HFFc6 (cell line): ENCODE measurements at regions not wholly inside any gene's neighbourhood (a gene's known extent, or its start where the extent isn't known, plus 50 kb on each side); places are given as distances from the start of the nearest gene placed in this dataset.

ENCODE experiments used
- DNase-seq: peaks from one replicate; pipeline ENCODE4 v3.0.0-alpha.2; 2018
- H3K27ac Mint-ChIP-seq: 2 replicates; pipeline ENCODE4 v1.8.0; 2020; ENCODE audit warnings: mild to moderate bottlenecking, mixed read lengths
- H3K27me3 Mint-ChIP-seq: 2 replicates; pipeline ENCODE4 v1.8.0; 2021; ENCODE audit warnings: mild to moderate bottlenecking, moderate library complexity, mixed read lengths; ENCODE audit not compliant: insufficient read depth
- H3K36me3 Mint-ChIP-seq: 2 replicates; pipeline ENCODE4 v1.8.0; 2021; ENCODE audit warnings: low read depth, mixed read lengths
- H3K4me1 Mint-ChIP-seq: 2 replicates; pipeline ENCODE4 v1.8.0; 2020; ENCODE audit warnings: low read depth, mixed read lengths
- H3K4me3 Mint-ChIP-seq: 2 replicates; pipeline ENCODE4 v1.8.0; 2020; ENCODE audit warnings: mild to moderate bottlenecking, moderate library complexity, mixed read lengths
- H3K9me3 Mint-ChIP-seq: 2 replicates; pipeline ENCODE4 v1.8.0; 2020; ENCODE audit warnings: mild to moderate bottlenecking, mixed read lengths
- CTCF ChIP-seq: fragments of 200-600 bp; sonication (generic); IDR thresholded peaks from 2 replicates; pipeline ENCODE4 v1.5.0; 2021; ENCODE audit warnings: antibody characterized with exemption, mild to moderate bottlenecking

GRCh38 chr21:38897532-38898421 is 92.0 kb downstream of the ETS2 start:
- Mint-ChIP-seq H3K27ac (no peak overlapping the region), H3K4me1 (no peaks in the 10 kb centered on the region), H3K4me3 (no peak overlapping the region), H3K9me3 (no peaks in the 10 kb centered on the region), H3K36me3 (no peaks in the 10 kb centered on the region), H3K27me3 (peaks cover 7% of the 10 kb centered on the region)
- DNase-seq = no peak
- TF ChIP-seq CTCF = no peak

- TF ChIP-seq CTCF = no peak
- Mint-ChIP-seq H3K27me3 (peaks cover 8% of the 10 kb centered on the region), H3K36me3 (no peaks in the 10 kb centered on the region), H3K4me1 (no peaks in the 10 kb centered on the region), H3K9me3 (no peaks in the 10 kb centered on the region), H3K4me3 (no peak overlapping the region), H3K27ac (no peak overlapping the region)
- DNase-seq = no peak
Observed at GRCh38 chr21:38894899-38895298, 89.2 kb downstream of the ETS2 start.

GRCh38 chr21:38888991-38889561 is 83.3 kb downstream of the ETS2 start:
- Mint-ChIP-seq H3K4me3 (no peak overlapping the region), H3K9me3 (peaks cover 13% of the 10 kb centered on the region), H3K27ac (no peak overlapping the region), H3K36me3 (peaks cover 13% of the 10 kb centered on the region), H3K27me3 (peaks cover 18% of the 10 kb centered on the region), H3K4me1 (no peaks in the 10 kb centered on the region)
- TF ChIP-seq CTCF = no peak
- DNase-seq = no peak

DNA sequence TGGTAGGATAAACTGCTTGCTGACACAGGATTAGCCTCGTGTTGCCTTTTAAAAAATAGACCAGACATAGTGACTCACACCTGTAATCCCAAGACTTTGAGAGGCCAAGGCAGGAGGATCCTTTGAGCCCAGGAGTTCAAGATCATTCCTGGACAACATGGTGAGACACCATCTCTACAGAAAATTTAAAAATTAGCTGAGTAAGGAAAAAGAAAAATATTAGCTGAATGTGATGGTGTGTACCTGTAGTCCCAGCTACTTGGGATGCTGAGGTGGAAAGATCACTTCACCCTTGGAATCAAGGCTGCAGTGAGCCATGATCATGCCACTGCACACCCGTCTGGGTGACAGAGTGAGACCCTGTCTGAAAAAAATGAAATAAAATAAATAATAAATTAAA is 82.0 kb downstream of the ETS2 start:
- H3K9me3 Mint-ChIP-seq = peaks cover 25% of the 10 kb centered on the region
- TF ChIP-seq CTCF = no peak
- no peak overlapping the region for H3K27ac Mint-ChIP-seq
- DNase-seq = no peak
- peaks cover 23% of the 10 kb centered on the region for H3K36me3 Mint-ChIP-seq
- H3K4me1 Mint-ChIP-seq = no peaks in the 10 kb centered on the region
- peaks cover 22% of the 10 kb centered on the region for H3K27me3 Mint-ChIP-seq
- no peak overlapping the region for H3K4me3 Mint-ChIP-seq

DNA sequence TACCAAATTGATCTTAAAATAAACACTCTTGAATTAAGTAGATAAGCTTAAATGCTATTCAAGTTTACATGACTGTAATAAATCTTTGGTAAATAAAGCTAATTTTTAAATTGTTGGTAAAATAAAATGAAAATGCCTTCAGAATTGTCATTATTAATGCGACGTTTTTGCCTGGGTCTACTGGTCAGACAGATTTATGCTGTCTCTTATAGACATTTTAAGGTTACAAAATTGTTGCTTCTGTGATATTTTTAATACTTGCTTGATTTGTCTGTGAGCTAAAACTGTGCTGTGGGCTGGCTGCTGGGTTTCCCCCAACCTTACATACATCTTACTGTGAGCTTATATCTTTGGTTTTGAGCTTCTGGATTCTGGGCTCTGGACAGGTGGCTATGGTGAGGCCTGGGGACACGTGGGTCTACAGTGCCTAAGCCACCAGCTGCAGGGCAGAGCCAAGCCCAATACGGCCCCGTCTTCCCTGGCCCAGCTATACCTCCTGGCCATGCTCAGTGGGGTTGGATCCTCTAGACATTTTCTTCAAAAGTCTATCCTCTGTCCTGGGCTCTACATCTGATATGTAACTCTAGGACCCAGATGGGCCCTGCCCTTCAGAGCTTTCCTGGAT is 81.4 kb downstream of the ETS2 start:
- Mint-ChIP-seq H3K9me3 (peaks cover 25% of the 10 kb centered on the region), H3K4me1 (no peaks in the 10 kb centered on the region), H3K27ac (no peak overlapping the region), H3K36me3 (peaks cover 23% of the 10 kb centered on the region), H3K4me3 (no peak overlapping the region), H3K27me3 (peaks cover 22% of the 10 kb centered on the region)
- no peak for DNase-seq
- no peak for TF ChIP-seq CTCF
